Natural killer cell treated with Interleukin-12 subunit alpha and Interleukin-12 subunit beta and Interleukin-15 and Interleukin-18, amount 100 ng/mL, for 72 hours (primary cell): ENCODE measurements at regions not wholly inside any gene's neighbourhood (a gene's known extent, or its start where the extent isn't known, plus 50 kb on each side); places are given as distances from the start of the nearest gene placed in this dataset.
"Not testable (repeated sequence)": the region's sequence is repeated elsewhere in the genome, so short reads cannot be mapped to it uniquely, and the experiment has no call there.

Experiments
- ATAC-seq, 2 donors: fragments of 150-1000 bp; cut with Tn5 transposase in 1 of 2; sonication (Bioruptor Pico), chemical (Tn5 transposase) in 1 of 2; 2 replicates each; pipeline ENCODE4 v1.10.0; 2021
- DNase-seq: peaks from one replicate; pipeline ENCODE4 v3.0.0; 2022; ENCODE audit warnings: low spot score
- H3K27ac Mint-ChIP-seq, 2 donors: 1 replicate in 1 of 2; 2 replicates in 1 of 2; pipeline ENCODE4 v1.8.0; 2022; ENCODE audit warnings: mixed read lengths in 2 of 2, mild to moderate bottlenecking in 1 of 2, moderate library complexity in 1 of 2
- H3K27me3 Mint-ChIP-seq, 2 donors: 1 replicate in 1 of 2; 2 replicates in 1 of 2; pipeline ENCODE4 v1.8.0; 2022; ENCODE audit warnings: mixed read lengths in 2 of 2
- H3K36me3 Mint-ChIP-seq: one replicate; pipeline ENCODE4 v1.8.0; 2022; ENCODE audit warnings: mixed read lengths
- H3K4me1 Mint-ChIP-seq, 2 donors: 1 replicate in 1 of 2; 2 replicates in 1 of 2; pipeline ENCODE4 v1.8.0; 2022; ENCODE audit warnings: low read depth in 2 of 2, mixed read lengths in 2 of 2, mild to moderate bottlenecking in 1 of 2
- H3K4me3 Mint-ChIP-seq: one replicate; pipeline ENCODE4 v1.8.0; 2022; ENCODE audit warnings: mixed read lengths
- H3K9me3 Mint-ChIP-seq: 2 replicates; pipeline ENCODE4 v1.8.0; 2022; ENCODE audit warnings: mixed read lengths

DNA sequence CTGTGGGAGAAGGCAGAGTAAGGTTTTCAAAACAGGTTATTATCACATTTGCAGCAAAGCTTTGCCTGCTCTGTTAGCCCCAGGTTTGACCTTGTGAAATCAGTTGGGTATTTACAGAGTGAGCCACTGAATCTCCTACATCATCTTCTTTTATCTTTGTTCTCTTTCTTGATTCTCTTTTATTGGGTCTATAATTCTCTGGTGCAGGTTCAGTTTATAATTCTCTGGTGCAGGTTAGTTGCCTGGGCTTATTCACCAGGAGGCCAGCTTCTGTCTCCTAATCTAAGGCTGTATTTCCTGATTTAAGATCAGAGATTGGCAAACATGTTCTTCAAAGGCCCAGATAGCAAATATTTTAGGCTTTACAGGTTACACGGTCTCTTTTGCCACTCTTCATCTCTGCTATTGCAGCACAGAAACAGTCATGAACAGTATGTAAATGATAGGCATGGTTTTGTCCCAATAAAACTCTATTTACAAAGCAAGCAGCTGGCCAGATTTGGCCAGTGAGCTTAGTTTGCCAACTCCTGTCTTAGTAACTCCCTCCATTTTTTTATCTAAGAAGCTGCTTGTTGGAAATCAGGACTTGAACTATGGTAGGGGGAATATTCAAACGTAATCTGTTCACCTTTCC, 205.0 kb upstream of the RIMS1 start:
- Mint-ChIP-seq H3K27ac (no peak overlapping the region), H3K4me3 (no peak overlapping the region), H3K4me1 (no peaks in the 10 kb centered on the region), H3K9me3 (no peaks in the 10 kb centered on the region), H3K27me3 (no peaks in the 10 kb centered on the region), H3K36me3 (no peaks in the 10 kb centered on the region)
- no peak for ATAC-seq
- no peak for DNase-seq

GRCh38 chr6:71686021-71686677, 200.2 kb upstream of the RIMS1 start:
- H3K36me3 Mint-ChIP-seq, H3K27me3 Mint-ChIP-seq, H3K4me3 Mint-ChIP-seq, H3K27ac Mint-ChIP-seq, H3K4me1 Mint-ChIP-seq, ATAC-seq, DNase-seq, H3K9me3 Mint-ChIP-seq: not testable (repeated sequence)

DNA sequence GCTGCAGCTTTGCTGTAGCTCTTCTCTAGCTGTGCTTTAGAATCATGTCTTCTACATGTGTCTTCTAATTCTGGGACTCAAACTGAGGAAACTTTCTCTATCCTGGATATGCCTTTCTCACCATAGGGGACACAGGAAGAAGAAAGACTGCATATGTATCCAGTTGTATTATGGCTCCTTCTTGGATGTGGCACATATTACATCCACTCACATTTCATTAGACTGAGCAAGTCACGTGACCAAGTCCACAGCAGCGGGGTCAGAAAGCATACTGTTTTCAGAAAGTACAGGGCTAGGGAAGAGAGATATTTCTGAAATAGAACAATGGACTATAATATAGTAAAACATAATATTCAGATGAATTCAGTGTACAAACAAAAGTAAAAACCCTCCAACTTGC, 187.6 kb upstream of the RIMS1 start:
- H3K27ac Mint-ChIP-seq = no peak overlapping the region
- H3K36me3 Mint-ChIP-seq = no peaks in the 10 kb centered on the region
- no peak for ATAC-seq
- H3K4me3 Mint-ChIP-seq = no peak overlapping the region
- no peaks in the 10 kb centered on the region for H3K4me1 Mint-ChIP-seq
- H3K9me3 Mint-ChIP-seq = peaks cover 4% of the 10 kb centered on the region
- no peak for DNase-seq
- H3K27me3 Mint-ChIP-seq = no peaks in the 10 kb centered on the region

DNA sequence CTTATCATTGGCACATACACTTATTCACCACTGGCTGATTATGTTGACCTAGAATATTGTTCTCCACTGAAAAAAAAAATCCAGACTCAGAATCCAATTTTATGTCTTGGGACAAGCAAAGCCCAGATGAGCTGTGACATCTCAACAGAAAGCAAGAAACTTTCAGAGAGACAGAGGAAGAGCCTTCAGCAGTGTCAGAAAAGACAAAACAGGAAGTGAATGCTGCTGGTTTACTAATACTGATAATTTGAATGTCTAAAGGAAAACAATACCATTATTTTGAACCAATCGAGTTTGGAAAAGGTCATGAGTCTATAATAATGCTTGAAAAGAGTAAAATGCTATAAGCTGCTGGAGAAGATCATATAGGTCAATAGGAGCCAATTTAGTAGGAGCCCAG, 179.8 kb upstream of the RIMS1 start:
- H3K4me3 Mint-ChIP-seq = no peak overlapping the region
- H3K27ac Mint-ChIP-seq = no peak overlapping the region
- no peak for ATAC-seq
- H3K4me1 Mint-ChIP-seq = no peaks in the 10 kb centered on the region
- DNase-seq = no peak
- H3K27me3 Mint-ChIP-seq = no peaks in the 10 kb centered on the region
- H3K36me3 Mint-ChIP-seq = no peaks in the 10 kb centered on the region
- H3K9me3 Mint-ChIP-seq = peaks cover 7% of the 10 kb centered on the region

DNA sequence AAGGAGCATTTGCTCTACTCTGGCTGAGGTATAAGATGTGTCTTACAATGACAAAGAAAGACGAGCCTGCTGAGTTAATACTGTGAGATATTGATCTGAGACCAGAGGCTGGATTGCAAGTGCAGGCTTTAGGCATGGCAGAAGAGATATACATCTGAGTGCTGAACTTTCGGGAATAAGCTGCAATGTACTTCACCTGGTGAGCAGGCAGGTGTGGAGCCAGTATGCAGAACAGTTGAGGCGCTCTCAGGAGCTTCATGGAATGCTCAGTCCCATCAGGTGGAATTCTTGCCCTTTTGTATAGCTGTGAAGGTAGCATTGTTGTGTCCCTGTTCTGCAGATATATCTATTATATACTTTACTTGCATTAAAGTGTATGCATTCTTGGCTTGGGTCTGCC, 179.3 kb upstream of the RIMS1 start:
- Mint-ChIP-seq H3K4me3 (no peak overlapping the region), H3K27me3 (no peaks in the 10 kb centered on the region), H3K36me3 (no peaks in the 10 kb centered on the region), H3K9me3 (peaks cover 7% of the 10 kb centered on the region), H3K27ac (no peak overlapping the region), H3K4me1 (no peaks in the 10 kb centered on the region)
- DNase-seq (no peak), ATAC-seq (no peak)

DNA sequence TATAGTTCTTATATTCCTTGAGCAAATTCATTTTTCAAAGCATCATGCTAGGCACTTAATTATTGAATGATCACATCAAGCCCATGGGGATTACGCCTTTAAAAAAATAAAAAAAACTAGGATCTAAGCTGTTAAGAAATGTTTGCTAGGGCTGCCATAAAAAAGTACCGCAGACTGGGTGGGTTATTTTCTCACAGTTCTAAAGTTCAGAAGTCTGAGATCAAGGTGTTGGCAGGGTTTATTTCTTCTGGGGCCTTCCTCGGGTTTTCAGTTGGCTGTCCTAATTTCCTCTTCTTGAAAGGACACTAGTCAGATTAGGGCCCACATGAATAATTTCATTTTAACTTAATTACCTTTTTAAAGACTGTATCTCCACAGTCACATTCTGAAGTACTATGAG, 165.6 kb upstream of the RIMS1 start:
- no peak for ATAC-seq
- no peak overlapping the region for H3K27ac Mint-ChIP-seq
- H3K27me3 Mint-ChIP-seq = no peaks in the 10 kb centered on the region
- H3K4me3 Mint-ChIP-seq = no peak overlapping the region
- no peak for DNase-seq
- H3K36me3 Mint-ChIP-seq = no peaks in the 10 kb centered on the region
- H3K9me3 Mint-ChIP-seq = no peaks in the 10 kb centered on the region
- H3K4me1 Mint-ChIP-seq = no peaks in the 10 kb centered on the region

GRCh38 chr6:71721642-71722041, 164.7 kb upstream of the RIMS1 start:
- ATAC-seq = no peak
- Mint-ChIP-seq H3K36me3 (no peaks in the 10 kb centered on the region), H3K27ac (no peak overlapping the region)

GRCh38 chr6:71722736-71723135, 163.6 kb upstream of the RIMS1 start:
- ATAC-seq (no peak), DNase-seq (no peak)
- Mint-ChIP-seq H3K36me3 (no peaks in the 10 kb centered on the region), H3K27ac (no peak overlapping the region), H3K9me3 (peaks cover 3% of the 10 kb centered on the region), H3K4me3 (no peak overlapping the region), H3K27me3 (no peaks in the 10 kb centered on the region), H3K4me1 (no peaks in the 10 kb centered on the region)

More at GRCh38 chr6:71721642-71722041, 164.7 kb upstream of the RIMS1 start:
- Mint-ChIP-seq H3K9me3 (peaks cover 3% of the 10 kb centered on the region), H3K4me1 (no peaks in the 10 kb centered on the region), H3K4me3 (no peak overlapping the region), H3K27me3 (no peaks in the 10 kb centered on the region)
- DNase-seq = no peak

- Mint-ChIP-seq H3K27me3 (no peaks in the 10 kb centered on the region), H3K4me3 (no peak overlapping the region), H3K4me1 (no peaks in the 10 kb centered on the region), H3K9me3 (peaks cover 3% of the 10 kb centered on the region), H3K36me3 (no peaks in the 10 kb centered on the region), H3K27ac (no peak overlapping the region)
- ATAC-seq (no peak), DNase-seq (no peak)
Observed at GRCh38 chr6:71724456-71725125, 161.8 kb upstream of the RIMS1 start.

DNA sequence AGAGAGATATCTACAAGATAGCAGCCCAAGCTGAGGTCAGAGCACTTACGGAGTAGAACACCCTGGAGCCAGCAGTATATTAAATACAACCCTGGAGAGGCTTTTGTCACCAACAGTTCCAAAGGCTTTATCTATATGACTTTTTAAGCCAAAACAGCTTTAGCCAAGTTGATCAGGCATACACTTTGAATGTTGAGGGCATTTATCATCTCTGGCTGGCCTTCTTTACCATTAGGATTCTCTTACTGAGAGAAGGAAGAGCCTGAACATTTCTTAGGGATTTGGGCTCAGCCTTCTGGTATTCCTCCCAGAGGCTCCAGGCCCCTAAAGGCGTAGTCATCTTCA, 161.3 kb upstream of the RIMS1 start:
- Mint-ChIP-seq H3K36me3 (no peaks in the 10 kb centered on the region), H3K27ac (no peak overlapping the region), H3K4me3 (no peak overlapping the region), H3K4me1 (no peaks in the 10 kb centered on the region), H3K27me3 (no peaks in the 10 kb centered on the region), H3K9me3 (peaks cover 3% of the 10 kb centered on the region)
- no peak for DNase-seq
- ATAC-seq = no peak

DNA sequence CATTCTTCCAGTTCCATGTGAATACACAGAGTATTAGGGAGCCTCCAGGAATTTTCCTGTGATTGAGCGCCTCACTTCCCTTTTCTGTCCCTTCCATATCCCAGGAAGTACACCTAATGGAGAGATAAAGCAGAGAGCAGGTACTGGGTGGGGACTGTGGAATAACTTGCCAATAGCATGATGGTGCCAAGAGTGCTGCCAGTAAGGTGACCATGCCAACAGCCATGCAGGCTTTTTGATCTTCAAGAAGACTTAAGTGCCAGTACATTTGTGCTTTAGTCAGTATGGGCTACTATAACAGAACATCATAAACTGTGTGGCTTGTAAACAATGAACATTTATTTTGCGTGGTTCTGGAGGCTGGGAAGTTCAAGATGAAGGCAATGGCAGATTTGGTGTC, 160.2 kb upstream of the RIMS1 start:
- Mint-ChIP-seq H3K36me3 (no peaks in the 10 kb centered on the region), H3K27ac (no peak overlapping the region), H3K4me3 (no peak overlapping the region), H3K27me3 (no peaks in the 10 kb centered on the region), H3K4me1 (no peaks in the 10 kb centered on the region), H3K9me3 (peaks cover 3% of the 10 kb centered on the region)
- ATAC-seq = no peak
- DNase-seq = no peak

DNA sequence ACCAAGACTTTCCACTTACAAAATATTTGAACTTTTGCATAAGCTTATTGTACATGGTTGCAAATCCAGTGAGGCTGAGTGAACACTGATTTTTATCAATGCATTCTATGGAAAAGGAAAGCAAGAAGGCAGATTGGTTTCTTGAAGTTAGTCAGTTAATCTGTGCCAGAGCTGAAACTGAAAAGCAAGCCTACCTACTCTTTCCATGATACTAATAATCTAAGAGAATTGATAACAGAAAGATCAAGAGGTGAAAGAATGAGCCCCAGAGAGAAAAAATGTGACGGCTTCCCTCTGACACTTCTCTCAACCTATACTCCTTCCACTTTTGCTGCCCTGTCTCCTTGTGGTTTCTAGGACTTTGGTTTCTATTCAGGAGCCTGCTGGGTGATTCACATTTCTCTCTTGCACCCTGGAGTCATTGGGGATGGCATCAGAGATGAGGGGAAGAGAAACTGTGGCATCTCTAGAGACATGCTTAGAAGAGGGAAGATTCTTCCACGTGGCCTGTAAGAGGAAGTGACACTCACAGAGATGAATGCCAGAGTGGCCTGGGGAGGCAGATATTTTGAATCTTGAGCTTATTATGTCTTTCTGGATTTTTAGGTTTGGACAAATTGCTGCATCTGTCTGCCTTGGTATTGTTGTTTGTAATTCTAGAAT, 158.6 kb upstream of the RIMS1 start:
- DNase-seq (no peak), ATAC-seq (no peak)
- H3K4me3 Mint-ChIP-seq = no peak overlapping the region
- no peaks in the 10 kb centered on the region for H3K27me3 Mint-ChIP-seq
- peaks cover 3% of the 10 kb centered on the region for H3K9me3 Mint-ChIP-seq
- no peaks in the 10 kb centered on the region for H3K4me1 Mint-ChIP-seq
- no peaks in the 10 kb centered on the region for H3K36me3 Mint-ChIP-seq
- no peak overlapping the region for H3K27ac Mint-ChIP-seq

DNA sequence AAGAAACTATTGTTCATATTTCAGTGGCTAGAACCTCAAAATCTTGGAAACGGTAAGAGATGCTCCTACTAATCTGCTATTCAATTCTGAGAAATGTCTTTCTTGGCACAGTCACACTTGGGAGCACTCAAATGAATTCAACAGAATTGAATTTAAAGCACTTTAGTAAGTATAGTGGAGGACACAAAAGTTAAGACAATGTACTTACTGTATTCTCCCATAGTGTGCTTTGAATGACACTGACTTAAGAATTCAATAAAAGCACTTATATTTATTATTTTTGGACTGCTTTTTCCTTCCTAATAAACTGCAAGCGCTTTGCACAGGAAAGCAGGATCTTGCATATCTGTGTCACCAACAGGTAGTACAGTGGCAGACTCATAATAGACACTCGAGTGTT, 156.1 kb upstream of the RIMS1 start:
- H3K36me3 Mint-ChIP-seq = no peaks in the 10 kb centered on the region
- no peak for DNase-seq
- H3K9me3 Mint-ChIP-seq = peaks cover 3% of the 10 kb centered on the region
- H3K27ac Mint-ChIP-seq = no peak overlapping the region
- H3K4me1 Mint-ChIP-seq = no peaks in the 10 kb centered on the region
- H3K27me3 Mint-ChIP-seq = no peaks in the 10 kb centered on the region
- H3K4me3 Mint-ChIP-seq = no peak overlapping the region
- no peak for ATAC-seq
